Left lung (tissue), 4 donors: ENCODE measurements at regions not wholly inside any gene's neighbourhood (a gene's known extent, or its start where the extent isn't known, plus 50 kb on each side); places are given as distances from the start of the nearest gene placed in this dataset.

Experiments used
- ATAC-seq: fragments of 200-7000 bp; cut with Tn5 transposase; one replicate; pipeline ENCODE4 v1.9.1; 2020; ENCODE audit warnings: moderate library complexity
- DNase-seq, 4 donors: peaks; one replicate each; pipeline ENCODE4 v3.0.0-alpha.2; 2013 to 2020
- H3K27ac ChIP-seq, 2 donors: fragments of 200-600 bp; sonication (generic) in 1 of 2; one replicate each; pipeline versions ENCODE4 v1.5.0 to v1.8.0; 2020 to 2021
- H3K27me3 ChIP-seq, 2 donors: fragments of 200-600 bp; sonication (generic) in 1 of 2; one replicate each; pipeline versions ENCODE4 v1.5.0 to v1.8.0; 2020 to 2021
- H3K36me3 ChIP-seq, 2 donors: fragments of 200-600 bp; sonication (generic) in 1 of 2; one replicate each; pipeline versions ENCODE4 v1.5.0 to v1.8.0; 2020 to 2021
- H3K4me1 ChIP-seq, 2 donors: fragments of 200-600 bp; one replicate each; pipeline ENCODE4 v1.8.0; 2021
- H3K4me3 ChIP-seq, 2 donors: fragments of 200-600 bp; sonication (generic) in 1 of 2; one replicate each; pipeline versions ENCODE4 v1.5.0 to v1.8.0; 2020 to 2021; ENCODE audit warnings: mild to moderate bottlenecking in 1 of 2
- H3K9me3 ChIP-seq, 2 donors: fragments of 200-600 bp; sonication (generic) in 1 of 2; one replicate each; pipeline versions ENCODE4 v1.5.0 to v1.8.0; 2020 to 2021
- CTCF ChIP-seq, 2 donors: fragments of 200-600 bp; sonication (generic) in 1 of 2; IDR thresholded peaks; one replicate each; pipeline versions ENCODE4 v1.5.0 to v1.8.0; 2021; ENCODE audit warnings: antibody characterized with exemption in 2 of 2
- intact Hi-C, 2 donors: fragments of 100-400 bp; cut with DNase I; formaldehyde crosslinking; loops; one replicate each; pipeline versions ENCODE4 v1.11.2 to v1.14.2; 2022
- donor health status: DM: no; HTN: yes; CAD: no.
- donor health status: DM: no; HTN: no; CAD: no.

GRCh38 chr20:24878657-24879056, 70.4 kb upstream of the CST7 start:
- no peak for TF ChIP-seq CTCF (IDR thresholded peaks at IDR 0.05)

GRCh38 chr20:24879875-24880274, 69.2 kb upstream of the CST7 start:
- no peak for TF ChIP-seq CTCF (IDR thresholded peaks at IDR 0.05)
- Histone ChIP-seq H3K4me3 (no peak overlapping the region), H3K9me3 (peaks cover 0 to 2% of the 10 kb centered on the region in 2 donors), H3K27ac (no peak overlapping the region), H3K4me1 (no peaks in the 10 kb centered on the region), H3K36me3 (no peaks in the 10 kb centered on the region), H3K27me3 (no peaks in the 10 kb centered on the region)
- ATAC-seq (no peak), DNase-seq (no peak)
- intact Hi-C loops = no loop called here

More at GRCh38 chr20:24878657-24879056, 70.4 kb upstream of the CST7 start:
- Histone ChIP-seq H3K27ac (no peak overlapping the region), H3K4me3 (no peak overlapping the region), H3K9me3 (peaks cover 0 to 2% of the 10 kb centered on the region in 2 donors), H3K4me1 (no peaks in the 10 kb centered on the region), H3K27me3 (no peaks in the 10 kb centered on the region), H3K36me3 (no peaks in the 10 kb centered on the region)
- DNase-seq (no peak), ATAC-seq (no peak)
- intact Hi-C loops = no loop called here

- ATAC-seq (no peak), DNase-seq (no peak)
- Histone ChIP-seq H3K4me3 (no peak overlapping the region), H3K4me1 (no peaks in the 10 kb centered on the region), H3K27me3 (no peaks in the 10 kb centered on the region), H3K9me3 (peaks cover 0 to 2% of the 10 kb centered on the region in 2 donors), H3K27ac (no peak overlapping the region), H3K36me3 (no peaks in the 10 kb centered on the region)
- intact Hi-C loops = no loop called here
- no peak for TF ChIP-seq CTCF (IDR thresholded peaks at IDR 0.05)
Observed at GRCh38 chr20:24880356-24880755, 68.7 kb upstream of the CST7 start.

GRCh38 chr20:24890286-24890685, 58.8 kb upstream of the CST7 start:
- Histone ChIP-seq H3K9me3 (no peaks in the 10 kb centered on the region), H3K27ac (no peak overlapping the region), H3K36me3 (no peaks in the 10 kb centered on the region), H3K4me3 (no peak overlapping the region), H3K4me1 (no peaks in the 10 kb centered on the region), H3K27me3 (no peaks in the 10 kb centered on the region)
- no peak for ATAC-seq
- intact Hi-C loops = no loop called here
- DNase-seq = no peak
- no peak for TF ChIP-seq CTCF (IDR thresholded peaks at IDR 0.05)

GRCh38 chr20:24891546-24892393, 57.3 kb upstream of the CST7 start:
- H3K9me3 ChIP-seq = no peaks in the 10 kb centered on the region
- H3K4me1 ChIP-seq = no peaks in the 10 kb centered on the region
- no peaks in the 10 kb centered on the region for H3K27me3 ChIP-seq
- peak in 1 of 4 donors; percentile 63 for DNase-seq
- H3K4me3 ChIP-seq = no peak overlapping the region
- no peaks in the 10 kb centered on the region for H3K36me3 ChIP-seq
- no peak overlapping the region for H3K27ac ChIP-seq
- intact Hi-C loops = no loop called here
- TF ChIP-seq CTCF (IDR thresholded peaks at IDR 0.05) = no peak
- no peak for ATAC-seq
